Right ventricle myocardium superior (tissue), 1 donor: ENCODE measurements at regions not wholly inside any gene's neighbourhood (a gene's known extent, or its start where the extent isn't known, plus 50 kb on each side); places are given as distances from the start of the nearest gene placed in this dataset.

ENCODE experiments used
- ATAC-seq: fragments of 200-7000 bp; cut with Tn5 transposase; one replicate; pipeline ENCODE4 v1.9.1; 2020; ENCODE audit warnings: mild to moderate bottlenecking; ENCODE audit not compliant: poor library complexity
- DNase-seq: peaks from one replicate; pipeline ENCODE4 v3.0.0-alpha.2; 2020
- intact Hi-C: fragments of 100-400 bp; cut with DNase I; formaldehyde crosslinking; loops from one replicate; pipeline ENCODE4 v1.11.2; 2022
- donor health status: DM: no; HTN: yes; CAD: no; lungs with severe emphysema.

DNA sequence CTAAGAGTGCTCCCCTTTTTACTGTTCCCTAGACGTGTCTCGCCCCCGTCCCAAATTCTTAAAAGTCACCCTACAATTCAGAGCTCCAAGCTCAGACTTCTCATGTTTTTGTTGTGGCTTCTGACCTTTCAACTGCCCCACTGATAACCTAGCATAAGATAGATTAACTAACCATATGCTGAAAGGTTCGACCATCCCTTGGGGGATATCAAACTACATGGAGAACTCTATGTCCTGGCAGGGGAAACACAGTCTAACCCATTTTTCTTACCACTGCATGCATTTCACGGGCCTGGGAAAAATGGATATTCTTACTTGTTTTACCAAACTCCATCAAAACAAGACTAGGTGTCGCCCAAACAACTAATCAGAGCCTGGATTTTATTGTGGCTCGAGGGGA lies 236.4 kb upstream of the MID1 start:
- no peak for DNase-seq
- peak; percentile 43 for ATAC-seq
- intact Hi-C loops, result no loop called here

GRCh38 chrX:10859353-10859752 lies 239.0 kb upstream of the MID1 start:
- intact Hi-C loops, result no loop called here
- ATAC-seq (no peak), DNase-seq (no peak)

DNA sequence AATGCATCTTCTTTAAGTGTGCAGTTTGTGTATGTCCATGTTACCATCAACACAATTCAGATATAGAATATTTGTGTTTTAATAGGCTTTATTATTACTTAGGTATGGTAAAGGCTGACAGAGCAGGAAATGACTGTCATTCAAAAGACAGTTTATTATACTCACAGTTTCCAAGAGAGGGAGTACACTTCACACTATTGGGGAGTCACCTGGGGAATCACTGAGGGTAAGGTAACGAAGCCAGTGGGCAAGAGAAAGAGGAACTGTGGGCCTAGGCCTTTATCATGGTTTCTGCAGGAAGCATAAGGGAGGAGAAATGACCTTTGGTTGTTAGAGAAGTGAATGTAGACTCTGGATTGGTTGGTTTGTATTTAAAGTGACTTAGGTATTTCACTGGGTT lies 235.1 kb upstream of the HCCS start:
- ATAC-seq (no peak), DNase-seq (no peak)
- intact Hi-C loops, result no loop called here

GRCh38 chrX:10882484-10882883 lies 228.6 kb upstream of the HCCS start:
- no peak for ATAC-seq
- intact Hi-C loops, result no loop called here

GRCh38 chrX:10884246-10884645 lies 226.9 kb upstream of the HCCS start:
- intact Hi-C loops, result no loop called here
- no peak for DNase-seq
- no peak for ATAC-seq

More at GRCh38 chrX:10882484-10882883, 228.6 kb upstream of the HCCS start:
- DNase-seq, result no peak

DNA sequence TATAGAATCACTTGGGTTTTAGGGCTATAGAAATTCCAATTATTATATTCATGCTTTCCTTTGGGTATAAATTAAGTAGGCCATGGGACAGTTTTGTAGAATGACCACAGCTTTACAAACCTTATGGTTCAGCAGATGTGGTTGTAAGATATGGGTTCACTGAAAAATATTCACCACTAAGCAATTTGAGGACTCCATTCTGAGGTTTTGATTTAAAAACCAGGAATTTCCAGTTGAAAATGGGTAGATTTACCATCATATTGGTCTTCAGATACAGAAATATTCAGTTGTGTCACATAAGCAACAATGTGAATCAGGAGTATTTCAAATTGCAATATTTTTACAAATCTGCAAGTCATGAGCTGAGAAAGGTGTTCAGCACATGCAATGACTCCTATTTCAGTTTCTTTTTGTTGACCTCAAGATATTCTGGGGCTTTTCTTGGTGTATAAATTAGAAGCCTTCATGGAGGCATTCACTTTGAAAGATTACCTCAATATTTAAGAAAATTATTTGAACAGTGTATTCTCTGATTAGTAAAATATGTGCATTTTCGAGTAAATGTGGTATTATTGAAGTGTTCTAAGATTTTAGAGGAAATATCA lies 218.4 kb upstream of the HCCS start:
- no peak for ATAC-seq
- intact Hi-C loops, result no loop called here
- DNase-seq, result no peak

DNA sequence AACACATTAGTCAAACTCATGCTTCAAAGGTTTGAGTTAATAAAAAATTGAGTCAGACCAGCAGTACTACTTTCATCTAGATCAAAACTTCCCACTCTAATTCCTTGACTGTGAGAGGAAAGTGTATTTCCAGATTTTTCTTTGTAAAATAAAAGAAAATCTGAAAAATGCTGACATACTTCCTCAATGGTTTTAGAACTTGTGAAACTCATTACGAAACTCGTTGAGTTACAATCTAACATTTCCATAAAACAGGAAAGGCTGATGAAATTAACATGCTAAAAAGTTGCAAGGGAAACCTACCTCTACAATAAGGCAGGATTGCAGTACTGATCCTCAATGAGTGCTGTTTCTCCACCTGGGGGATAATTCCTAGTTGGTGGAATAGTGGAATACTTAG lies 217.8 kb upstream of the HCCS start:
- ATAC-seq (no peak), DNase-seq (no peak)
- intact Hi-C loops, result no loop called here

DNA sequence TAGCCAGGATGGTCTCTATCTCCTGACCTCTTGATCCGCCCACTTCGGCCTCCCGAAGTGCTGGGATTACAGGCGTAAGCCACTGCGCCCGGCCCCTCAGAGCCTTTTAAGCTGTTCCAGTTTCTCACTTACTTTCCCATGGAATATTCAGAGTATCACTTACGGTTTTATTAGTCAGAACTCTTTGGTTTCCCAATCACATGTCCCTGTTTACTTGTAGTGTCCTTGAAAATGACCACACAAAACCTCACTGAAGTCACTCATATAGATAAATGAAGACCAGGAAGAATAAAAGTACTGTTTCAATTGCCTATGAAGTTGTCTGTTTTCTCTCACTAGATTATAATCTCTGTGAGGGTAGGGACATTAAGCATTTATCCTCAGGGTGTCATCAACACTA lies 217.2 kb upstream of the HCCS start:
- DNase-seq (no peak), ATAC-seq (no peak)
- intact Hi-C loops, result no loop called here

DNA sequence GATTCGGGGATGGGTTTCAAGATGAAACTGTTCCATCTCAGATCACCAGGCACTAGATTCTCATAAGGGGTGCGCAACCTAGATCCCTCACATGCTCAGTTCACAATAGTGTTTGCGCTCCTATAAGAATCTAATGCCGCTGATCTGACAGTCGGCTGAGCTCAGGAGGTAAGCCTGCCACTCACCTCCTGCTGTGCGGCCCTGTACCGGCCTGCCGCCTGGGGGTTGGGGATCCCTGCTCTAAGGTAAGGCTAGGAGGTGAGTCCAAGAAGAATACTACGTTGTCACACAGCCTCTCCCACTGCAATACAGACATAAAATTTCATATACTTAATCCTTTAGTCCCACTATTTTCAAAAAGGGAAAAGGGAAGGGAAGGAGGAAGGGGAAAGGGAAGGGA lies 213.4 kb upstream of the HCCS start:
- ATAC-seq, result no peak
- DNase-seq, result no peak
- intact Hi-C loops, result no loop called here

DNA sequence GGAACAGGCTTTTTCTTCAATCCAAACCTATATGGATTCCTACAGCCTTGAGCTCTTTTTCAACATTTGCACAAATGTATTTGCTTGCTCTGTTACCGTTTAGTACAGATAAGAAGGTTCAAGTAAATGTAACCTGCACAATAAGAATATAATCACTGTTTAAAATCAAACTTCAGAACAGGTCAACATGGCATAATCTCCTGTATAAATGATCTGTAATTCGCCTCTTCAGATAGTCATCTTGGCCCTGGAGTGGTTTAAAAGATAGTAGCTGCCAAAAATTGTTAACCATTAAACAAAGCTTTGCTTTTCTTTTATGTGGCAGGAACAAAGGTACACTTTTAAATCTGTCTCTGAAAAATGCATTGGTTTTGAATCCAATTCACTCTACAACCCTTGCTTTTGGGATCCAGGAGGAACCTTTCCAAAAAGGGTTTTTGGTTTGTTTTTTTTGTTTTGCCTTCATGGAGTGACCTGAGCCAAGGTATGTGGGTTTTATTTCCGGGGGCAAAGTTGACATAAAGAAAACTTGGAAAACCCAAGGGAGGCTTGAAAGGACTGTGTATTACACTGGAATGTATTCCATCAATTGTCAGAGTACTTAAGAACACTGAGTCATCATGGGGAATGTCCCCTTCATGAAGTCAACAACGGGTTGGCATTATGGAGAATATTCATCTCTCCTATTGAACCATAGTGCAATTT lies 210.4 kb upstream of the HCCS start:
- intact Hi-C loops, result no loop called here
- DNase-seq, result no peak
- no peak for ATAC-seq

GRCh38 chrX:10901290-10901633 lies 209.9 kb upstream of the HCCS start:
- ATAC-seq (no peak), DNase-seq (no peak)
- intact Hi-C loops, result no loop called here

DNA sequence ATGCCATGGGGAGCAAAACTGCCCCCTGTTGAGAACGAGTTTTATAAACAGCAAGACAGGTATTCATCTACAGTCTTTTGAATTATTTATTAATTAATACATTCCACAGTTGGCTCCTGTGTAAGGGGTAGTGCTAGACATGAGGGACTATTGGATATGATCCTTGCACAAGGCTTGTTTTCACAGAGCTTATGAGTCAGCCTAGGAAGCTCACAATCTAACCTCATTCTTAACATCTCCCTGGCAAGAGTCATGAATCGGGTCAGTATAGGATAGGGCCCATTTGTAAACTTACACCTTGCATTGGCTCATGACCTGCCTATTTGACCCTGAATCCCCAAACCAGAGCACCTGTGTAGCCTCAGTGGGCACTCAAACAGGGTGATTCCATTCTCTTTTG lies 209.1 kb upstream of the HCCS start:
- ATAC-seq, result no peak
- intact Hi-C loops, result no loop called here
- no peak for DNase-seq

DNA sequence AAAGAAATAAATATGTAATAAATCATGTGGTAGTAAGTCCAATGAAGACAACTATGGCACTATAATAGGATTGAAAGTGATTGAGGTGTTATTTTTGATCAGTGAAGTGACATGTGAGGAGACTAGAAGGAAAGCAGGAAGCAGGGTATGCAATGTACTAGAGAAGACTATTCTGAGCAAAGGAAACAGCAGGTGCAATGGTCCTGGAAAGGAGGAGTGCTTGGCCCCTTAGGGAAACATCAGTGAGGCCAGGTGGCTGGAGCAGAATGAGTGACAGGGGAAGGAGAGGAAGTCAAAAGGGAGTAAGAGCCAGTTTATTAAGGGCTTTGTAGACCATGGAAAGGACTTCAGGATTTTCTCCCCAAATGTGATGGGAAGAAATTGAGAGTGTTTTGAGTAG lies 207.6 kb upstream of the HCCS start:
- no peak for DNase-seq
- intact Hi-C loops, result no loop called here
- no peak for ATAC-seq

DNA sequence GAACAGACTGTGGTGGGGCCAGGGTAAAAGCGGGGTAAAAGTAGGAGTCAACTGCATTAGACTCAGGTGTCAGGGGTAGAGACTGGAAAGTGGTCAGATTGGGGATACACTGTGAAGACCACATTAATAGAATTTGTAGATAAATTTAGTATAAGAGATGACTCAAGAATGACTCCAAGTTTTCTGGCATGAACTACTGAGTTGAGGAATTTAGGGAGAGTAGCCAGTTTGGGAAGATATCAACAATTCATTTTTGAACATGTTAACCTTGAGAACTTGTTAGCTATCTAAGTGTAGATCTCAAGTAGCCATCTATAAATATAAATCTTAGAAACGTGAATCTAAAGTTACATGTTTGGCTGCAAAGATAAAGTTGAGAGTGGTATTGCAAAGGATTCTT lies 206.9 kb upstream of the HCCS start:
- DNase-seq (no peak), ATAC-seq (no peak)
- intact Hi-C loops, result no loop called here

DNA sequence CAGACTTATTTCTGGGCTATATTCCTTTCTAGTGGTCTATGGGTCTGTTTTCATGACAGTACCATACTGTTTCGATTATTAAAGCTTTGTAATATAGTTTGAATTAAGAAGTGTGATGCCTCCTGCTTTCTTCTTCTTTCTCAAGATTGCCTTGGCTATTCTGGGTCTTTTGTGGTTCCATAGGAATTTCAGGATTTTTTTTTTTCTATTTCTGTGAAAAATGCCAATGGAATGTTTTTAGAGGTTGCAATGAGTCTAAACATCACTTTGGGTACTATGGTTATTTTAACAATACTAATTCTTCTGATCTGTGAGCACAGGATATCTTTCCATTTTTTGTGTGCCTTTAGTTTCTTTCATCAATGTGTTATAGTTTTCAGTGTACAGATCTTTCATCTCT lies 204.3 kb upstream of the HCCS start:
- DNase-seq (no peak), ATAC-seq (no peak)
- intact Hi-C loops, result no loop called here

DNA sequence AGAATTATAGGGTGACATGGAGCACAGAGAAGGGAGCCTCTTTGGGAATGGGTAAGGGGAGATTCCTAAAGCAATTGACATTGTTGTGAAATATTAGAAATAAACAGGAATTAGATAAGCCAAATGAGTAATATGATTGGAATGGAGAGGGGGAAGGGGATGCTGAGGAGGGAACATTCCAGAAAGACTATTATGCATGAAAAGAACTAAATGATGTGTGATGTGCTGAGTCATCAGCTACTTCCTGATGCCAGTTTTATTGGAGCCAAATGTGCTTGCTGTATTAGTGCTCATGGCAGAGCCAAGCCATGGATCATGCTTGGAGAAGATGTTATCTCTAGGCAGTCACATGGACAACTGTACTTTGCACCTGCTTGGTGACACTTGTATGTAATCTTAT lies 189.0 kb upstream of the HCCS start:
- DNase-seq, result no peak
- ATAC-seq, result no peak
- intact Hi-C loops, result no loop called here

- ATAC-seq, result no peak
- DNase-seq, result no peak
- intact Hi-C loops, result no loop called here
These were observed 188.3 kb upstream of the HCCS start for GRCh38 chrX:10922835-10923234.

- ATAC-seq, result no peak
- intact Hi-C loops, result no loop called here
- DNase-seq, result no peak
These were observed 187.7 kb upstream of the HCCS start for GRCh38 chrX:10923466-10923865.

- ATAC-seq (no peak), DNase-seq (no peak)
- intact Hi-C loops, result no loop called here
These were observed 184.7 kb upstream of the HCCS start for GRCh38 chrX:10926404-10926803.

DNA sequence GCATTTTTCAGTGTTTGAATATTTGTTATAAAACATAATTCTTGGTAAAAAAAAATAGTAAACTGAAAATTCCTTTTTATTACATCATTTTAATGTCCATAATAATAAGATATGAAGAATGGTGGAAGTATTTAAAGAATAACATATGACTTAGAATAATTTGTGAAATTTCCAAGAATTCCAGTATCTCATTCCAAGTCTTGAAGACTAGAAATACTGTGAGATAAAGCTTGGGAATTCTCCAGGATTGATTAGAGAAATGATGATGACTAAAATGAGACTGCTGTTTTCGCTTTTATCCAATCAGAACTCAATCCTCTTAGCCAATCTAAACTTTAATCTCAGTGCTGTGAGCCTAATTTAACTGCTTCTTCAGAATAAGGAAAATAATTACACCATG lies 184.2 kb upstream of the HCCS start:
- DNase-seq (no peak), ATAC-seq (no peak)
- intact Hi-C loops, result no loop called here

- intact Hi-C loops, result no loop called here
- DNase-seq (no peak), ATAC-seq (no peak)
These were observed 181.4 kb upstream of the HCCS start for GRCh38 chrX:10929747-10930146.
